GM23248 (cell line): ENCODE measurements at regions not wholly inside any gene's neighbourhood (a gene's known extent, or its start where the extent isn't known, plus 50 kb on each side); places are given as distances from the start of the nearest gene placed in this dataset.

ENCODE experiments used
- EZH2 ChIP-seq: fragments of 200-600 bp; sonication (generic); IDR thresholded peaks from 2 replicates; pipeline ENCODE4 v1.6.1; 2018; ENCODE audit warnings: antibody characterized with exemption, mild to moderate bottlenecking; ENCODE audit not compliant: insufficient read depth, poor library complexity, severe bottlenecking
- EZH2phosphoT487 ChIP-seq: fragments of 200-600 bp; sonication (generic); IDR thresholded peaks from 2 replicates; pipeline ENCODE4 v1.6.1; 2018; ENCODE audit warnings: antibody characterized with exemption, moderate library complexity, mild to moderate bottlenecking, low read depth; ENCODE audit not compliant: insufficient read depth

DNA sequence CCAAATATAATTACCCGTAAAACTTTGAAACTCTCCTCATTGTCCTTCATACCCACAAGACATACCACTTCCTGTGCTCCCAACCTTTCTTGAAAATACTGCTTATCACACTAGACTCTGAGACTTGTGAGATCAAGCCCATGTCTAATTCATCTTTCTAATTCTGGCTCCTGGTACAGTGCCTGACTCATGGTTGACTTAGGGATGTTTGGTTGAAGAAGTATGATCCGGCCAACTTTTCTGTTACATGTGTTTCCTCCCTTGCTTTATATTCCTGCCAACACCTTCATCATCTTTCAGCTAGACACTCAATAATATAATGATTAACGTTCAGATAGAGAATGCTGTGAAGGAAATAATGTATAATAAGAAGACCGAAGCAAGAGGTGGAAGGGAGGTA, 58.2 kb downstream of the MEX3B start:
- TF ChIP-seq EZH2: no peak
- TF ChIP-seq EZH2phosphoT487: no peak
